SK-N-SH treated with all-trans-retinoic acid at 6 μM for 48 hours (cell line): ENCODE measurements at regions not wholly inside any gene's neighbourhood (a gene's known extent, or its start where the extent isn't known, plus 50 kb on each side); places are given as distances from the start of the nearest gene placed in this dataset.

Experiments used
- CSDC2 ChIP-seq: fragments of 250-450 bp; sonication (Bioruptor Pico); IDR thresholded peaks from 2 replicates; pipeline ENCODE4 v1.5.0; 2020; ENCODE audit warnings: mild to moderate bottlenecking, moderate library complexity
- PPARA ChIP-seq: fragments of 250-450 bp; sonication (Bioruptor Pico); IDR thresholded peaks from 2 replicates; pipeline ENCODE4 v1.5.0; 2020; ENCODE audit warnings: mild to moderate bottlenecking, borderline replicate concordance
- RARB ChIP-seq: fragments of 250-450 bp; sonication (Bioruptor Pico); IDR thresholded peaks from 2 replicates; pipeline ENCODE4 v1.8.0; 2021; ENCODE audit warnings: mild to moderate bottlenecking, moderate library complexity
- ZFP3 ChIP-seq: fragments of 250-450 bp; sonication (Bioruptor Pico); IDR thresholded peaks from 2 replicates; pipeline ENCODE4 v1.5.0; 2020; ENCODE audit warnings: mild to moderate bottlenecking, moderate library complexity
- TF ChIP-seq, protein P1 (sequence below): fragments of 250-450 bp; sonication (Bioruptor Pico); IDR thresholded peaks from 2 replicates; pipeline ENCODE4 v1.5.1; 2021; ENCODE audit warnings: mild to moderate bottlenecking, moderate library complexity
- TF ChIP-seq, protein P2 (sequence below): fragments of 250-450 bp; sonication (Bioruptor Pico); IDR thresholded peaks from 2 replicates; pipeline ENCODE4 v1.8.0; 2021; ENCODE audit warnings: low read depth, mild to moderate bottlenecking, moderate library complexity, borderline replicate concordance
- TF ChIP-seq, protein P3 (sequence below): fragments of 250-450 bp; sonication (Bioruptor Pico); IDR thresholded peaks from 2 replicates; pipeline ENCODE4 v1.8.0; 2020; ENCODE audit warnings: mild to moderate bottlenecking, moderate library complexity, borderline replicate concordance

DNA sequence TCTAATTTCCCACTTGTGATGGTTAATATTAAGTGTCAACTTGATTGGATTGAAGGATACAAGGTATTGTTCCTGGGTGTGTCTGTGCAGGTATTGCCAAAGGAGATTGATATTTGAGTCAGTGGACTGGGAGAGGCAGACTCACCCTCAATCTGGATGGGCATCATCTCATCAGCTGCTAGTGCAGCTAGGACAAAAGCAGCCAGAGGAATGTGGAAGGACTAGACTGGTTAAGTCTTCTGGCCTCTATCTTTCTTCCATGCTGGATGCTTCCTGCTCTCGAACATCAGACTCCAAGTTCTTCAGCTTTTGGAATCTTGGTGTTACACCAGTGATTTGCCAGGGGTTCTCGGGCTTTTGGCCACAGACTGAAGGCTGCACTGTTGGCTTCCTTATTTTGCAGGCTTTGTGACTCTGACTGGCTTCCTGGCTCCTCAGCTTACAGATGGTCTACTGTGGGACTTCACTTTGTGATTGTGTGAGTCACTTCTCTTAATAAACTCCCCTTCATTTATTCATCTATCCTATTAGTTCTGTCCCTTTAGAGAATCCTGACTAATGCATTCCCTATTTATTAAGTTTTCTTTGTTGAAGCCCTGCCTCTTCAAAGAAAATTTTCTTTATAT, 1087.5 kb upstream of the NXPH2 start:
- TF ChIP-seq, protein P1, sequence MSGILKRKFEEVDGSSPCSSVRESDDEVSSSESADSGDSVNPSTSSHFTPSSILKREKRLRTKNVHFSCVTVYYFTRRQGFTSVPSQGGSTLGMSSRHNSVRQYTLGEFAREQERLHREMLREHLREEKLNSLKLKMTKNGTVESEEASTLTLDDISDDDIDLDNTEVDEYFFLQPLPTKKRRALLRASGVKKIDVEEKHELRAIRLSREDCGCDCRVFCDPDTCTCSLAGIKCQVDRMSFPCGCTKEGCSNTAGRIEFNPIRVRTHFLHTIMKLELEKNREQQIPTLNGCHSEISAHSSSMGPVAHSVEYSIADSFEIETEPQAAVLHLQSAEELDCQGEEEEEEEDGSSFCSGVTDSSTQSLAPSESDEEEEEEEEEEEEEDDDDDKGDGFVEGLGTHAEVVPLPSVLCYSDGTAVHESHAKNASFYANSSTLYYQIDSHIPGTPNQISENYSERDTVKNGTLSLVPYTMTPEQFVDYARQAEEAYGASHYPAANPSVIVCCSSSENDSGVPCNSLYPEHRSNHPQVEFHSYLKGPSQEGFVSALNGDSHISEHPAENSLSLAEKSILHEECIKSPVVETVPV (CRISPR knock-in tag), result no peak
- TF ChIP-seq CSDC2 (CRISPR knock-in tag) (no peak), RARB (CRISPR knock-in tag) (no peak), PPARA (no peak), ZFP3 (no peak)
- TF ChIP-seq, protein P2, sequence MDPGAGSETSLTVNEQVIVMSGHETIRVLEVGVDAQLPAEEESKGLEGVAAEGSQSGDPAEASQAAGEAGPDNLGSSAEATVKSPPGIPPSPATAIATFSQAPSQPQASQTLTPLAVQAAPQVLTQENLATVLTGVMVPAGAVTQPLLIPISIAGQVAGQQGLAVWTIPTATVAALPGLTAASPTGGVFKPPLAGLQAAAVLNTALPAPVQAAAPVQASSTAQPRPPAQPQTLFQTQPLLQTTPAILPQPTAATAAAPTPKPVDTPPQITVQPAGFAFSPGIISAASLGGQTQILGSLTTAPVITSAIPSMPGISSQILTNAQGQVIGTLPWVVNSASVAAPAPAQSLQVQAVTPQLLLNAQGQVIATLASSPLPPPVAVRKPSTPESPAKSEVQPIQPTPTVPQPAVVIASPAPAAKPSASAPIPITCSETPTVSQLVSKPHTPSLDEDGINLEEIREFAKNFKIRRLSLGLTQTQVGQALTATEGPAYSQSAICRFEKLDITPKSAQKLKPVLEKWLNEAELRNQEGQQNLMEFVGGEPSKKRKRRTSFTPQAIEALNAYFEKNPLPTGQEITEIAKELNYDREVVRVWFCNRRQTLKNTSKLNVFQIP (CRISPR knock-in tag), result no peak
- TF ChIP-seq, protein P3, sequence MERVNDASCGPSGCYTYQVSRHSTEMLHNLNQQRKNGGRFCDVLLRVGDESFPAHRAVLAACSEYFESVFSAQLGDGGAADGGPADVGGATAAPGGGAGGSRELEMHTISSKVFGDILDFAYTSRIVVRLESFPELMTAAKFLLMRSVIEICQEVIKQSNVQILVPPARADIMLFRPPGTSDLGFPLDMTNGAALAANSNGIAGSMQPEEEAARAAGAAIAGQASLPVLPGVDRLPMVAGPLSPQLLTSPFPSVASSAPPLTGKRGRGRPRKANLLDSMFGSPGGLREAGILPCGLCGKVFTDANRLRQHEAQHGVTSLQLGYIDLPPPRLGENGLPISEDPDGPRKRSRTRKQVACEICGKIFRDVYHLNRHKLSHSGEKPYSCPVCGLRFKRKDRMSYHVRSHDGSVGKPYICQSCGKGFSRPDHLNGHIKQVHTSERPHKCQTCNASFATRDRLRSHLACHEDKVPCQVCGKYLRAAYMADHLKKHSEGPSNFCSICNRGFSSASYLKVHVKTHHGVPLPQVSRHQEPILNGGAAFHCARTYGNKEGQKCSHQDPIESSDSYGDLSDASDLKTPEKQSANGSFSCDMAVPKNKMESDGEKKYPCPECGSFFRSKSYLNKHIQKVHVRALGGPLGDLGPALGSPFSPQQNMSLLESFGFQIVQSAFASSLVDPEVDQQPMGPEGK (CRISPR knock-in tag), result no peak
